DND-41 (cell line): ENCODE measurements at regions not wholly inside any gene's neighbourhood (a gene's known extent, or its start where the extent isn't known, plus 50 kb on each side); places are given as distances from the start of the nearest gene placed in this dataset.

Source experiments
- ATAC-seq: fragments of 200-7000 bp; cut with Tn5 transposase; 3 replicates; pipeline ENCODE4 v1.9.1; 2021; ENCODE audit warnings: low read depth; ENCODE audit not compliant: insufficient read depth
- DNase-seq: peaks from one replicate; pipeline ENCODE4 v3.0.0-alpha.2; 2020
- H2AFZ ChIP-seq: 2 replicates; pipeline ENCODE4 v1.6.0; 2012; ENCODE audit warnings: low read depth, low read length
- H3K27ac ChIP-seq: 2 replicates; pipeline ENCODE4 v1.5.1; 2012; ENCODE audit warnings: low read length, inconsistent platforms
- H3K27me3 ChIP-seq: fragments of 200-600 bp; sonication (generic); 2 replicates; pipeline ENCODE4 v1.6.0; 2012; ENCODE audit warnings: low read length, mild to moderate bottlenecking, inconsistent platforms; ENCODE audit not compliant: insufficient read depth, poor library complexity
- H3K36me3 ChIP-seq: 2 replicates; pipeline ENCODE4 v1.5.1; 2012; ENCODE audit warnings: low read length, inconsistent platforms; ENCODE audit not compliant: insufficient read depth
- H3K4me1 ChIP-seq: 2 replicates; pipeline ENCODE4 v1.5.1; 2012; ENCODE audit warnings: mild to moderate bottlenecking, low read length; ENCODE audit not compliant: insufficient read depth
- H3K4me2 ChIP-seq: 2 replicates; pipeline ENCODE4 v1.6.0; 2012; ENCODE audit warnings: mild to moderate bottlenecking, moderate library complexity, low read length, inconsistent platforms; ENCODE audit not compliant: insufficient read depth
- H3K4me3 ChIP-seq, 2 experiments: fragments of 200-600 bp in 1 of 2; shearing (Covaris generic) in 1 of 2; 2 replicates each; pipeline ENCODE4 v1.5.1; 2012 to 2016; ENCODE audit warnings: inconsistent platforms in 2 of 2, low read length in 2 of 2, mild to moderate bottlenecking in 2 of 2, low read depth in 1 of 2, moderate library complexity in 1 of 2
- H3K79me2 ChIP-seq: 2 replicates; pipeline ENCODE4 v1.6.0; 2012; ENCODE audit warnings: low read length, inconsistent platforms; ENCODE audit not compliant: insufficient read depth
- H3K9ac ChIP-seq: 2 replicates; pipeline ENCODE4 v1.6.0; 2012; ENCODE audit warnings: low read depth, mild to moderate bottlenecking, inconsistent platforms, low read length, moderate library complexity
- H3K9me3 ChIP-seq: 2 replicates; pipeline ENCODE4 v1.5.1; 2012; ENCODE audit warnings: low read length, moderate library complexity, mild to moderate bottlenecking, inconsistent platforms; ENCODE audit not compliant: insufficient read depth, severe bottlenecking
- H4K20me1 ChIP-seq: 2 replicates; pipeline ENCODE4 v1.6.0; 2012; ENCODE audit warnings: low read length; ENCODE audit not compliant: insufficient read depth
- EZH2 ChIP-seq: IDR thresholded peaks from 3 replicates; pipeline ENCODE4 v1.6.1; 2012; ENCODE audit warnings: borderline replicate concordance, low read depth, mild to moderate bottlenecking, moderate library complexity, low read length, inconsistent platforms; ENCODE audit not compliant: severe bottlenecking
- TF ChIP-seq, protein P1 (sequence below): IDR thresholded peaks from 2 replicates; pipeline ENCODE4 v1.5.1; 2012; ENCODE audit warnings: borderline replicate concordance, low read length, moderate library complexity, mild to moderate bottlenecking; ENCODE audit not compliant: poor library complexity, severe bottlenecking; ENCODE audit errors: extremely low read depth

DNA sequence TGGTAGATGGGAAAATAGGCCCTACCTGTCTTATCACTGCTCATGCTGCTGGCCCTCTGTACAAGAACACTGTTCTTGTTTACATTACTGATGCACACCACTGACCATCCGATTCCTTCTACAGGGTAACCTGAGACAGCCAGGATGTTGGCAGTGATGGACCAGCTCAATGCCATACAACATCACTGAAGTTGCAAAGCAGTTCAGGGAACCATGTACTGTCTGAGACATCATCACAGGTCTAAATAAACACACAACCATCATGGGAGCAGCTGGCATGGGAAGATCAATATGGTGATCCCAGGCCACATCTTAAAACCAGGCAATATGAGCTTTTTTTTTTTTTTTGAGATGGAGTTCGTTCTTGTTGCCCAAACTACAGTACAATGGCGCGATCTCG lies 59.0 kb downstream of the IARS1 start:
- peaks cover 90% of the 10 kb centered on the region for H3K36me3 ChIP-seq

DNA sequence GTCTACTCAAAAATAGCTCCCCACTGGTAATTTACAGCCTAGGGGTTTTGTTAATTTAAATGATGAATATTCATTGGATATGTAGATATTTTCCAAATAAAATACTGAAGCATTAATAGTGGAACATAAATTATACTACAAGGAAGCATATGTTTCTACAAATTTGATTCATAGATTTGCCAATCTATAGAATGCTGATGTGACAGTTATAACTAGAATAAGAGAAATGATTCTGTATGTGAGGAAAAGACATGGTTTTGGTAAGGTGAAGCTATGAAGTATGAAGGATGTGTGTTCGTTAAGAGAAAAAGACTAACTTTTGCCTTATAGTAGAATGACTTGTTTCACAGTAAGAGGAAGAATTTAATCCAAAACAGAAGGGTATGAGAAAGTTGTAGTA lies 61.3 kb downstream of the IARS1 start:
- no peak for TF ChIP-seq EZH2
- TF ChIP-seq, protein P1, sequence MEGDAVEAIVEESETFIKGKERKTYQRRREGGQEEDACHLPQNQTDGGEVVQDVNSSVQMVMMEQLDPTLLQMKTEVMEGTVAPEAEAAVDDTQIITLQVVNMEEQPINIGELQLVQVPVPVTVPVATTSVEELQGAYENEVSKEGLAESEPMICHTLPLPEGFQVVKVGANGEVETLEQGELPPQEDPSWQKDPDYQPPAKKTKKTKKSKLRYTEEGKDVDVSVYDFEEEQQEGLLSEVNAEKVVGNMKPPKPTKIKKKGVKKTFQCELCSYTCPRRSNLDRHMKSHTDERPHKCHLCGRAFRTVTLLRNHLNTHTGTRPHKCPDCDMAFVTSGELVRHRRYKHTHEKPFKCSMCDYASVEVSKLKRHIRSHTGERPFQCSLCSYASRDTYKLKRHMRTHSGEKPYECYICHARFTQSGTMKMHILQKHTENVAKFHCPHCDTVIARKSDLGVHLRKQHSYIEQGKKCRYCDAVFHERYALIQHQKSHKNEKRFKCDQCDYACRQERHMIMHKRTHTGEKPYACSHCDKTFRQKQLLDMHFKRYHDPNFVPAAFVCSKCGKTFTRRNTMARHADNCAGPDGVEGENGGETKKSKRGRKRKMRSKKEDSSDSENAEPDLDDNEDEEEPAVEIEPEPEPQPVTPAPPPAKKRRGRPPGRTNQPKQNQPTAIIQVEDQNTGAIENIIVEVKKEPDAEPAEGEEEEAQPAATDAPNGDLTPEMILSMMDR = no peak
- no peak for ATAC-seq
- no peak overlapping the region for H3K27ac ChIP-seq
- H2AFZ ChIP-seq = no peak overlapping the region
- H3K4me1 ChIP-seq = no peaks in the 10 kb centered on the region
- peaks cover 5% of the 10 kb centered on the region; the same call in 1 of the 2 replicates for H3K79me2 ChIP-seq
- DNase-seq = no peak
- no peaks in the 10 kb centered on the region for H4K20me1 ChIP-seq
- no peak overlapping the region for H3K4me2 ChIP-seq
- H3K9me3 ChIP-seq = no peaks in the 10 kb centered on the region
- H3K4me3 ChIP-seq = no peak overlapping the region
- H3K27me3 ChIP-seq = no peaks in the 10 kb centered on the region
- H3K9ac ChIP-seq = no peak overlapping the region
- H3K36me3 ChIP-seq = peaks cover 85% of the 10 kb centered on the region

More for the DNA sequence above, 59.0 kb downstream of the IARS1 start:
- Histone ChIP-seq H3K79me2 (no peaks in the 10 kb centered on the region; the same call in 1 of the 2 replicates), H3K27ac (no peak overlapping the region), H4K20me1 (no peaks in the 10 kb centered on the region), H3K4me1 (no peaks in the 10 kb centered on the region), H3K9me3 (no peaks in the 10 kb centered on the region), H3K4me3 (no peak overlapping the region), H3K9ac (no peak overlapping the region), H2AFZ (no peak overlapping the region), H3K27me3 (no peaks in the 10 kb centered on the region), H3K4me2 (no peak overlapping the region)
- ATAC-seq (no peak), DNase-seq (no peak)
- TF ChIP-seq, protein P1 = no peak
- no peak for TF ChIP-seq EZH2

DNA sequence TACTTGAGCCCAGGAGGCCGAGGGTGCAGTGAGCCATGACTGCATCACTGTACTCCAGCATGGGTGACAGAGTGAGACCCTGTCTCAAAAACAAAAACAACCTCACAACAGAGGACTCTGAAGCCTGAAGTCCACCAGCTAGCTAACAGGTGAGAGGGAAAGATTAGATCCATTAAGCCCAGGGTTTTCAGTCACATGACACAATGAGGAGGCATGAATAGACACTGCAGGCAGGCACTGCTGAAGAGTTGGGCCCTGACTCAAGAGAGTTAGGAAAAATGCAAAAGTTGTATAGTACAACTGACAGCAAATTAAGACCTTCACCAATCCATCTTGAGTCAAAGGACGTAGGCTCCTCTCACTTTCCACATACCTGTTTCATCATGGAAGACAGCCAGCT lies 64.9 kb downstream of the IARS1 start:
- Histone ChIP-seq H3K9ac (no peak overlapping the region), H3K4me1 (no peaks in the 10 kb centered on the region), H3K27me3 (no peaks in the 10 kb centered on the region), H3K79me2 (peaks cover 14% of the 10 kb centered on the region; the same call in 1 of the 2 replicates), H2AFZ (no peak overlapping the region), H3K4me3 (no peak overlapping the region), H3K36me3 (peaks cover 87% of the 10 kb centered on the region), H3K9me3 (no peaks in the 10 kb centered on the region), H3K27ac (no peak overlapping the region), H3K4me2 (no peak overlapping the region), H4K20me1 (peaks cover 6% of the 10 kb centered on the region; the same call in 1 of the 2 replicates)
- TF ChIP-seq EZH2 = no peak
- DNase-seq = no peak
- ATAC-seq = no peak

DNA sequence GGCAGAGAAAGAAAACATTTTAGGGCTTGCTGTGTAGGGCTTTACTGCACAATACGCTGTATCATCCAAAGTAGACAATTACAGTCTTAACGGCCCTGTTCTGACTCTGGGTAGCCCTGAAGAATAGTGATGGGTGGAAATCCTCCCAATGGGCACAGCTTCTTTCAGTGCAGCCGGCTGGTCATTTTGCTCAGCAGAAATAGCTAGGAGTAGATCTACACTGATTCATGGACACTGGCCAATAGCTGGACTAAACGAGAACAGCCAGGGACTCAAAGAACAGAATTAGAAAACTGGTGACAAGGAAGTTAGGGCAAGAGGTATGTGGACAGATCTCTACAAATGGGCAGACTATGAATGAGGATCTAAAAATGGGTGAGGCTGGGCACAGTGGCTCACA lies 69.3 kb downstream of the IARS1 start:
- Histone ChIP-seq H3K4me2 (no peak overlapping the region), H3K4me1 (no peaks in the 10 kb centered on the region), H3K9me3 (no peaks in the 10 kb centered on the region), H3K36me3 (peaks cover 75% of the 10 kb centered on the region), H3K9ac (no peak overlapping the region), H3K27ac (no peak overlapping the region), H3K4me3 (no peak overlapping the region), H4K20me1 (peaks cover 6% of the 10 kb centered on the region; the same call in 1 of the 2 replicates), H3K79me2 (peaks cover 28% of the 10 kb centered on the region; the same call in 1 of the 2 replicates), H3K27me3 (no peaks in the 10 kb centered on the region), H2AFZ (no peak overlapping the region)
- no peak for TF ChIP-seq EZH2
- TF ChIP-seq, protein P1 = no peak
- no peak for DNase-seq
- ATAC-seq = no peak
